DOHH2 (cell line): ENCODE measurements at regions not wholly inside any gene's neighbourhood (a gene's known extent, or its start where the extent isn't known, plus 50 kb on each side); places are given as distances from the start of the nearest gene placed in this dataset.

Source experiments
- H3F3A ChIP-seq: fragments of 200-600 bp; sonication (generic), shearing (Covaris generic); 2 replicates; pipeline ENCODE4 v1.6.0; 2016; ENCODE audit warnings: antibody characterized with exemption, mild to moderate bottlenecking; ENCODE audit not compliant: control insufficient read depth, insufficient read depth
- H3K27ac ChIP-seq: fragments of 200-600 bp; sonication (generic); 2 replicates; pipeline ENCODE4 v1.5.1; 2014; ENCODE audit warnings: low read depth, mild to moderate bottlenecking, low read length, moderate library complexity
- H3K27me3 ChIP-seq: fragments of 200-600 bp; sonication (generic); 2 replicates; pipeline ENCODE4 v1.6.1; 2014; ENCODE audit warnings: mild to moderate bottlenecking, low read length, mixed read lengths; ENCODE audit not compliant: control insufficient read depth
- H3K36me3 ChIP-seq: fragments of 200-600 bp; sonication (generic); 2 replicates; pipeline ENCODE4 v1.6.1; 2014; ENCODE audit warnings: mild to moderate bottlenecking, low read length, moderate library complexity, mixed read lengths; ENCODE audit not compliant: control insufficient read depth
- H3K4me1 ChIP-seq: fragments of 200-600 bp; sonication (generic); 2 replicates; pipeline ENCODE4 v1.6.1; 2014; ENCODE audit warnings: mild to moderate bottlenecking, low read length, mixed read lengths; ENCODE audit not compliant: control insufficient read depth
- H3K4me2 ChIP-seq: fragments of 200-600 bp; sonication (generic); 2 replicates; pipeline ENCODE4 v1.6.0; 2014; ENCODE audit warnings: mild to moderate bottlenecking, low read length, moderate library complexity
- H3K4me3 ChIP-seq: fragments of 200-600 bp; sonication (generic); 2 replicates; pipeline ENCODE4 v1.5.1; 2014; ENCODE audit warnings: mild to moderate bottlenecking, low read length, mixed read lengths
- H3K79me2 ChIP-seq: fragments of 200-600 bp; sonication (generic); 2 replicates; pipeline ENCODE4 v1.6.1; 2014; ENCODE audit warnings: mild to moderate bottlenecking, low read length, mixed read lengths; ENCODE audit not compliant: control insufficient read depth
- H3K9me2 ChIP-seq: fragments of 200-600 bp; sonication (generic); replicated peaks from 2 replicates; pipeline ENCODE4 v1.6.1; 2014; ENCODE audit warnings: mild to moderate bottlenecking, low read length, mixed read lengths; ENCODE audit not compliant: control insufficient read depth
- H3K9me3 ChIP-seq: fragments of 200-600 bp; sonication (generic); 2 replicates; pipeline ENCODE4 v1.6.1; 2014; ENCODE audit warnings: antibody characterized with exemption, low read length, mixed read lengths; ENCODE audit not compliant: control insufficient read depth, insufficient read depth
- H4K20me1 ChIP-seq: fragments of 200-600 bp; sonication (generic); 2 replicates; pipeline ENCODE4 v1.6.0; 2014; ENCODE audit warnings: low read depth, mild to moderate bottlenecking, antibody characterized with exemption, low read length, moderate library complexity; ENCODE audit not compliant: control insufficient read depth, insufficient read depth
- EZH2phosphoT487 ChIP-seq: fragments of 200-600 bp; sonication (generic); IDR thresholded peaks from 2 replicates; pipeline ENCODE4 v1.6.1; 2017; ENCODE audit warnings: borderline replicate concordance, mild to moderate bottlenecking, antibody characterized with exemption, low read length, moderate library complexity, mixed read lengths
- TF ChIP-seq, protein P1 (sequence below): fragments of 200-600 bp; sonication (generic); IDR thresholded peaks from one replicate; pipeline ENCODE4 v1.5.1; 2014; ENCODE audit warnings: antibody characterized with exemption, mild to moderate bottlenecking, low read depth, low read length; ENCODE audit not compliant: poor library complexity, severe bottlenecking

DNA sequence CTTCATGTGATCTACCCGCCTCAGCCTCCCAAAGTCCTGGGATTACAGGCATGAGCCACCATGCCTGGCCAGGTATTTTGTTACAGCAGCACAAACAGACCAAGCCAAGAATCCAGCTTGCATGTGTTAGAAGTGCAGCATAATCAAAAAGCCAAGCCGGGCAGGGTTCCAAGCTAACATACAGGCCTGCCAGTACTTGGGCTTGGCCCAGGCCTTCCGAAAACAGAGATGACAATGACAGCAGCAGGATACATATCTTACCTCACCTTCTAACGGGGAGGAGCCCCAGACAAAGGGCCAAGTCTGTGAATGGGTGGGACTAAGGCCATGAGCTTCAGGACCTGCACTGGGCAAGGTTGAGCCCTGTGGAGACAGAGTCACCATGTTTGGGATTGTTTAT lies 91.4 kb upstream of the ZNF462 start:
- Histone ChIP-seq H3K4me3 (no peak overlapping the region), H3K36me3 (no peaks in the 10 kb centered on the region), H3K4me2 (no peak overlapping the region), H3K9me3 (no peaks in the 10 kb centered on the region), H4K20me1 (no peaks in the 10 kb centered on the region), H3K79me2 (no peaks in the 10 kb centered on the region), H3F3A (no peaks in the 10 kb centered on the region), H3K4me1 (no peaks in the 10 kb centered on the region), H3K27ac (no peak overlapping the region), H3K9me2 (no peaks in the 10 kb centered on the region), H3K27me3 (no peaks in the 10 kb centered on the region)
- no peak for TF ChIP-seq EZH2phosphoT487
- TF ChIP-seq, protein P1, sequence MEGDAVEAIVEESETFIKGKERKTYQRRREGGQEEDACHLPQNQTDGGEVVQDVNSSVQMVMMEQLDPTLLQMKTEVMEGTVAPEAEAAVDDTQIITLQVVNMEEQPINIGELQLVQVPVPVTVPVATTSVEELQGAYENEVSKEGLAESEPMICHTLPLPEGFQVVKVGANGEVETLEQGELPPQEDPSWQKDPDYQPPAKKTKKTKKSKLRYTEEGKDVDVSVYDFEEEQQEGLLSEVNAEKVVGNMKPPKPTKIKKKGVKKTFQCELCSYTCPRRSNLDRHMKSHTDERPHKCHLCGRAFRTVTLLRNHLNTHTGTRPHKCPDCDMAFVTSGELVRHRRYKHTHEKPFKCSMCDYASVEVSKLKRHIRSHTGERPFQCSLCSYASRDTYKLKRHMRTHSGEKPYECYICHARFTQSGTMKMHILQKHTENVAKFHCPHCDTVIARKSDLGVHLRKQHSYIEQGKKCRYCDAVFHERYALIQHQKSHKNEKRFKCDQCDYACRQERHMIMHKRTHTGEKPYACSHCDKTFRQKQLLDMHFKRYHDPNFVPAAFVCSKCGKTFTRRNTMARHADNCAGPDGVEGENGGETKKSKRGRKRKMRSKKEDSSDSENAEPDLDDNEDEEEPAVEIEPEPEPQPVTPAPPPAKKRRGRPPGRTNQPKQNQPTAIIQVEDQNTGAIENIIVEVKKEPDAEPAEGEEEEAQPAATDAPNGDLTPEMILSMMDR = no peak

DNA sequence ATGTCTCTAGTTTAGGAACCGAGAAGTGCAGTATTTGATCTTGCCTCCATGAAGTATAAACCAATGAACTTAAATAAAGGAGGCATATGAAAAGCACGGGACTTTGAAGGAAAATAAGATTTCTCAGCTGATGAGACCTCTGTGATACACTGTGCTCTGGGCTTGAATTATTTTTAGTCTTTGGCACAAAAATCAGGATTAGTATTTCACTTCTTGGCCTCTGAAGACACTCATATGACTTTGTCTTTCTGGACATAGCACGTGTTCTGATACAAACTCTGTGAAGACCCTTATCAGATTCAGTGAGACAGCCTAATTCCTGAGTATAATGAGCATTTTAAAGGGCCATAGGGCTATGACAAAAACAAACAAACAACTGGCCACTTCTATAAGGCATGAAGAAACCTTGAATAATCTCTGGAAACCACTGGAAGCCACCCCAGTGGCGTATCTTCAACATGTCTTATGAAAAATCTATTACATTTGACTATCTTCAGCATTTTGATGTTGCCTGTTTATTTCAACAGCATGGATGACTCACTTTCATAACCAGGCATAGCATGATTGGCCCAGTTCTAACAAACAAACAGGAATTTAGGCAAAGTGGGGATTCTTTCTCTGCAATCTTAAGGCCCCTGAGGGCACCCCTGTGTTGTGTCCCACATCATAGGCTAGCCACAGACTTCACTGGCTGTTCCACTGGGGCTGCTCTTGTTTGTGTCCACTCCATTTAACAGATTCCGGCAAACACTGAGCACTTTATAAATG lies 90.3 kb upstream of the ZNF462 start:
- no peaks in the 10 kb centered on the region for H3K36me3 ChIP-seq
- no peaks in the 10 kb centered on the region for H3K79me2 ChIP-seq
- H3K4me1 ChIP-seq = no peaks in the 10 kb centered on the region
- TF ChIP-seq, protein P1 = no peak
- no peak for TF ChIP-seq EZH2phosphoT487
- H3K9me3 ChIP-seq = no peaks in the 10 kb centered on the region
- H3K27me3 ChIP-seq = no peaks in the 10 kb centered on the region
- H4K20me1 ChIP-seq = no peaks in the 10 kb centered on the region
- no peak overlapping the region for H3K27ac ChIP-seq
- no peak overlapping the region for H3K4me3 ChIP-seq
- no peaks in the 10 kb centered on the region for H3F3A ChIP-seq
- no peak overlapping the region for H3K4me2 ChIP-seq
- H3K9me2 ChIP-seq = no peaks in the 10 kb centered on the region

DNA sequence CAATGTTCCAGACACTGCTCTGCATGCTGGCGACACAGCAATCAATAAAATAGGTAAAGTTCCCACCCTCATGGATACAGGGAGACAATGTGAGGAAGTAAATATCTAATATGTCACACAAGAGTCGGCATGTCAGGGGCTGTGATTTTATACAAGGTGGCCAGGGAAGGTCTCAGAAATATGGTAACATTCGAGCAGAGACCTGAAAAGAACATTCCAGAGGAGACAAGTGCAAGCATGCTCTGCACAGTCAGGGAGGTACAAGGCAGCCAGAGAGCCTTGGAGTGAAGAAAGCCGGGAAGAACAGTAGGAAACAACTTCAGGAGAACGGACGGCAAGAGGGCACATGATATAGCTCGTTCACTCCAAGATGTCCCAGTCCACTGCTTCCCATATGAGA lies 89.2 kb upstream of the ZNF462 start:
- Histone ChIP-seq H3F3A (no peaks in the 10 kb centered on the region), H3K36me3 (no peaks in the 10 kb centered on the region), H3K4me1 (no peaks in the 10 kb centered on the region), H3K27ac (no peak overlapping the region), H3K4me2 (no peak overlapping the region), H3K9me3 (no peaks in the 10 kb centered on the region), H3K9me2 (no peaks in the 10 kb centered on the region), H3K79me2 (no peaks in the 10 kb centered on the region), H3K27me3 (no peaks in the 10 kb centered on the region), H3K4me3 (no peak overlapping the region), H4K20me1 (no peaks in the 10 kb centered on the region)
- TF ChIP-seq EZH2phosphoT487 = no peak
- TF ChIP-seq, protein P1 = no peak
